ENCODE measurements at regions not wholly inside any gene's neighbourhood (a gene's known extent, or its start where the extent isn't known, plus 50 kb on each side); places are given as distances from the start of the nearest gene placed in this dataset.

DNA sequence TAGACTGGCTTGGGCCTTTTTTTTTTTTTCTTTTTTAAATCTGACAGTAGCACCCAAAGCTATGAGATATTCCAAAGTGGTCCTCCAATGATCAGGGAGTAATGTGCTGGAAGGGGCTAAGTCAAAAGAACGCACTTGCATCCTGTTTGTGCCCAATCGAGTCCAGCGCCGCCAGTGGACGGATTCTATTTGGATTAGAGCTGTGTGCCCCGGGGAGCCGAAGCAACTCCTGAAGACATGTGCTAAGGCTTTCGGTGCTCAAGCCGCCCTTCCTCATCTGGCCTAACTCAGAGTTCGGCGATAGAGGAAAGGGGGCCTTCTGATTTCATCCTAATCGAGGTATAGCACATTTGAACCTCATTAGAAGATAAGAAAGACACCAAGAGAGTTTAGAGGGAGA lies 147.8 kb upstream of the NECTIN1 start:
- no peak overlapping the region for H3K4me2 ChIP-seq (ENCODE audit: low read length)
- H4K20me1 ChIP-seq (ENCODE audit: insufficient read depth), result no peaks in the 10 kb centered on the region
- H3K4me3 ChIP-seq (ENCODE audit: low read length), result no peak overlapping the region
- TF ChIP-seq EZH2 (IDR thresholded peaks at IDR 0.05; ENCODE audit: borderline replicate concordance, insufficient read depth, low read length, poor library complexity, severe bottlenecking), result no peak
- no peak for TF ChIP-seq SMC3 (conservative IDR thresholded peaks at IDR 0.05; ENCODE audit: poor library complexity)
- TF ChIP-seq RAD21 (conservative IDR thresholded peaks at IDR 0.05), result no peak
- TF ChIP-seq CTCF (IDR thresholded peaks at IDR 0.05; ENCODE audit: poor library complexity, severe bottlenecking), result no peak
- no peaks in the 10 kb centered on the region for H3K36me3 ChIP-seq (ENCODE audit: insufficient read depth, low read length)
- H3K27ac ChIP-seq (ENCODE audit: low read length), result no peak overlapping the region
- H3K9me2 ChIP-seq (ENCODE audit: insufficient read depth, low read length), result no peaks in the 10 kb centered on the region
- no peaks in the 10 kb centered on the region for H3K27me3 ChIP-seq (ENCODE audit: insufficient read depth, low read depth, low read length)
- H3K79me2 ChIP-seq (replicated peaks; ENCODE audit: insufficient read depth, low read length), result no peaks in the 10 kb centered on the region
- no peak overlapping the region for H3K9ac ChIP-seq (ENCODE audit: low read length)
- no peak overlapping the region for H2AFZ ChIP-seq (ENCODE audit: low read depth, low read length)
- no peaks in the 10 kb centered on the region for H3F3A ChIP-seq (ENCODE audit: insufficient read depth, low read length, poor library complexity, severe bottlenecking)
- H3K9me3 ChIP-seq (ENCODE audit: low read length), result no peaks in the 10 kb centered on the region

DNA sequence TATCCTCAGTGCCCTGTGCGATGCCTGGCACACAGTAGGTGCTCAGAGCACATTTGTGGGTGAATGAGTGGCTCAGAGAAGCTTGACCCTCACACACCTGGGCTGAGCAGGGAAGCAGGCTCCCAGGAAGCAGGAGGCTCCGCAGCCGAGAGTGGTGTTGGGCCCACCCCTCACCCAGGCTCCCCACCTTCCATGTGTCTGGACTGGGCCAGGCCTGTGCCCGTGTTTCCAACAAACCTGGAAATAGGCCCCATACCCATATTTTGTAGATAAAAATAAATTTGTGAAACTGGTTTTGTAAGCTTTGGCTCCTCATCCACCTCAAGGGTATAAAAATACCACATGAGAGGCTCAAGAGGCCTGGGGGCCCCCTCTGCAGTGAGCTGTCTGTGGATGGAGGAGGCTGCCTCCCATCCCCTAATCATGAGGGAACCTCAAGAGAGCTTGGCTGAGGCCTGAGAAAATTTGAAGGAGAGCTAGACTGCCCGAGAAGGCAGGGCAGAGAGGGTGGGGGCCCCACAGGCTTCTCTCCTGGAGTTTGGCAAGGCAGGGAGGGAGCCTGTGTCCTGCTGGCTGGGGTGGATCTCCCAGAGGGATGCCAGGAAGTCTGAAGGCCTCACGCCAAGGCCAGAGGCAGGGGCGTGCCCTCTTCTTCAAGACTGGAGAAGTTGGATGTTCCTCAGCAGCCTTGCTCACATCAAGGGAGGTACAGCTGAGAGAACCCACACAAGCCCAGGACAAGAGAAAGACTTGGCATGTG lies 147.0 kb upstream of the NECTIN1 start:
- no peak overlapping the region for H3K4me2 ChIP-seq (ENCODE audit: low read length)
- no peak overlapping the region for H2AFZ ChIP-seq (ENCODE audit: low read depth, low read length)
- no peaks in the 10 kb centered on the region for H3K36me3 ChIP-seq (ENCODE audit: insufficient read depth, low read length)
- H3K4me3 ChIP-seq (ENCODE audit: low read length), result no peak overlapping the region
- no peak overlapping the region for H3K9ac ChIP-seq (ENCODE audit: low read length)
- TF ChIP-seq SMC3 (conservative IDR thresholded peaks at IDR 0.05; ENCODE audit: poor library complexity), result no peak
- no peak for TF ChIP-seq EP300 (conservative IDR thresholded peaks at IDR 0.05; ENCODE audit: poor library complexity, severe bottlenecking)
- TF ChIP-seq TAF1 (IDR thresholded peaks at IDR 0.05; ENCODE audit: low read depth), result no peak
- no peak for TF ChIP-seq RAD21 (conservative IDR thresholded peaks at IDR 0.05)
- TF ChIP-seq MXI1 (conservative IDR thresholded peaks at IDR 0.05; ENCODE audit: poor library complexity, severe bottlenecking), result no peak
- TF ChIP-seq REST (IDR thresholded peaks at IDR 0.05; ENCODE audit: borderline replicate concordance), result no peak
- no peak for TF ChIP-seq POLR2AphosphoS5 (IDR thresholded peaks at IDR 0.05)
- no peak for TF ChIP-seq CTCF (IDR thresholded peaks at IDR 0.05; ENCODE audit: poor library complexity, severe bottlenecking)
- TF ChIP-seq EZH2 (IDR thresholded peaks at IDR 0.05; ENCODE audit: borderline replicate concordance, insufficient read depth, low read length, poor library complexity, severe bottlenecking), result no peak
- H3K9me3 ChIP-seq (ENCODE audit: low read length), result no peaks in the 10 kb centered on the region
- H3K9me2 ChIP-seq (ENCODE audit: insufficient read depth, low read length), result no peaks in the 10 kb centered on the region
- H3K27me3 ChIP-seq (ENCODE audit: insufficient read depth, low read depth, low read length), result no peaks in the 10 kb centered on the region
- no peaks in the 10 kb centered on the region for H4K20me1 ChIP-seq (ENCODE audit: insufficient read depth)
- H3K79me2 ChIP-seq (replicated peaks; ENCODE audit: insufficient read depth, low read length), result no peaks in the 10 kb centered on the region
- H3F3A ChIP-seq (ENCODE audit: insufficient read depth, low read length, poor library complexity, severe bottlenecking), result no peaks in the 10 kb centered on the region
- H3K27ac ChIP-seq (ENCODE audit: low read length), result no peak overlapping the region
